HUES6 (cell line): ENCODE measurements at regions not wholly inside any gene's neighbourhood (a gene's known extent, or its start where the extent isn't known, plus 50 kb on each side); places are given as distances from the start of the nearest gene placed in this dataset.

Experiments
- H3K27ac ChIP-seq: 2 replicates; pipeline ENCODE4 v1.7.0; 2013; ENCODE audit warnings: low read depth, mild to moderate bottlenecking, low read length, inconsistent platforms
- H3K27me3 ChIP-seq: 2 replicates; pipeline ENCODE4 v1.6.1; 2013; ENCODE audit warnings: low read length; ENCODE audit not compliant: control insufficient read depth, insufficient read depth
- H3K36me3 ChIP-seq: 2 replicates; pipeline ENCODE4 v1.6.1; 2013; ENCODE audit warnings: low read length; ENCODE audit not compliant: control insufficient read depth, insufficient read depth
- H3K4me1 ChIP-seq: 2 replicates; pipeline ENCODE4 v1.6.1; 2013; ENCODE audit warnings: low read length; ENCODE audit not compliant: control insufficient read depth, insufficient read depth
- H3K4me3 ChIP-seq: 2 replicates; pipeline ENCODE4 v1.5.1; 2013; ENCODE audit warnings: low read depth, low read length
- H3K9ac ChIP-seq: one replicate; pipeline ENCODE4 v1.6.1; 2013; ENCODE audit warnings: mild to moderate bottlenecking, low read length
- H3K9me3 ChIP-seq: 2 replicates; pipeline ENCODE4 v1.6.1; 2013; ENCODE audit warnings: low read depth, low read length; ENCODE audit not compliant: control insufficient read depth, insufficient read depth

DNA sequence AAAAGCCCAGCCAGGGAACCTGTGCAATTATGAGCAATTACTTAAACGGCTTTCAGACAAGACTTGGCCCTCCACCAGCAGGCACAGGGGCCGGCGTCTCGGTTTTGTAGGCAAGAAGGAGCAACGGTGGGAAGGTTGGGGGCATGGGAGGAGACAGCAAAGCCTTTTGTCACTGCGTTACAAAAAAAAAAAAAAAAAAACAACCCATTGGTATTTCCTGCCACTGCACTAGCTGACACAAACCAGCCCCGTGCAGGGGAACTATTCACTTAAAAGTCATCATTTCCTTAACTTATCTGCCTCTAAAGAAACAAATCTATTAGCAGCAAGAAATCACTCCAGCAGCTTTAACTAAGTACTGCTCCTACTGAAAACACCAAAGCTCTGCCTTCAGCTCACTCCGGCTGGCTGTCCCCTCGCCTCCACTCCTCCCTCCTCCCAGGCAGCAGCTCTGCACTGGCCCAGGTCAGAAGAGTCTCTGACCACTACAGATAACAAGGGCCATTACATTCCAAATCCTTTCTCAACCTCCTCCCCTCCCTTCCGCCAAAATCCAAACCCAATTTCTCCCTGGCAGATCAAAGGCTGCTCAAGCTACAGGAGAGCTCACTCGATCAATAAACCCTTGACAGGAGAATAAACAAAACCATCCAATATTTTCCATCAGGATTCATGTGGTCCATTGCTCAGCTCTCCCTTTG, 105.2 kb upstream of the CDKN3 start:
- no peaks in the 10 kb centered on the region for H3K36me3 ChIP-seq
- peak overlapping the region; percentile 49 for H3K9ac ChIP-seq
- H3K9me3 ChIP-seq = peaks cover 7% of the 10 kb centered on the region
- peak overlapping the region; percentile 31; the same call in 1 of the 2 replicates for H3K27ac ChIP-seq
- H3K4me3 ChIP-seq = no peak overlapping the region; the same call in 1 of the 2 replicates
- H3K4me1 ChIP-seq = peaks cover 10% of the 10 kb centered on the region; the same call in 1 of the 2 replicates
- H3K27me3 ChIP-seq = no peaks in the 10 kb centered on the region

DNA sequence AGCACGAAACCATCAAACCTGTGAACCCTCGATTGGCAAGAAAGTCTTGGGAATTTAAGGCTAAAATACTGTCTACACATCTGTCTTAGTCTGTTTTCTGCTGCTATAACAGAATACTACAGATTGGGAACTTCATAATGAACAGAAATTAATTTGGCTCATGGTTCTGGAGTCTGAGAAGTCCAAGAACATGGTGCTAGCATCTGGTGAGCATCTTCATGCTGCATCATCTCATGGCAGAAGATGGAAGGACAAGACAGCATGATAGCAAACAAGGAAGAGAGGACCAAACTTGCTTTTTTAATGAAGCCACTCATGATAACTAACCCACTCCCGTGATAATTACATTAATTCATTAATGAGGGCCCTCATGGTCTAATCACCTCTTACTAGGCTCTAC, 102.0 kb upstream of the CDKN3 start:
- Histone ChIP-seq H3K36me3 (no peaks in the 10 kb centered on the region), H3K27ac (no peak overlapping the region), H3K4me3 (no peak overlapping the region), H3K9me3 (peaks cover 7% of the 10 kb centered on the region), H3K27me3 (no peaks in the 10 kb centered on the region), H3K4me1 (peaks cover 10% of the 10 kb centered on the region; the same call in 1 of the 2 replicates), H3K9ac (no peak overlapping the region)

DNA sequence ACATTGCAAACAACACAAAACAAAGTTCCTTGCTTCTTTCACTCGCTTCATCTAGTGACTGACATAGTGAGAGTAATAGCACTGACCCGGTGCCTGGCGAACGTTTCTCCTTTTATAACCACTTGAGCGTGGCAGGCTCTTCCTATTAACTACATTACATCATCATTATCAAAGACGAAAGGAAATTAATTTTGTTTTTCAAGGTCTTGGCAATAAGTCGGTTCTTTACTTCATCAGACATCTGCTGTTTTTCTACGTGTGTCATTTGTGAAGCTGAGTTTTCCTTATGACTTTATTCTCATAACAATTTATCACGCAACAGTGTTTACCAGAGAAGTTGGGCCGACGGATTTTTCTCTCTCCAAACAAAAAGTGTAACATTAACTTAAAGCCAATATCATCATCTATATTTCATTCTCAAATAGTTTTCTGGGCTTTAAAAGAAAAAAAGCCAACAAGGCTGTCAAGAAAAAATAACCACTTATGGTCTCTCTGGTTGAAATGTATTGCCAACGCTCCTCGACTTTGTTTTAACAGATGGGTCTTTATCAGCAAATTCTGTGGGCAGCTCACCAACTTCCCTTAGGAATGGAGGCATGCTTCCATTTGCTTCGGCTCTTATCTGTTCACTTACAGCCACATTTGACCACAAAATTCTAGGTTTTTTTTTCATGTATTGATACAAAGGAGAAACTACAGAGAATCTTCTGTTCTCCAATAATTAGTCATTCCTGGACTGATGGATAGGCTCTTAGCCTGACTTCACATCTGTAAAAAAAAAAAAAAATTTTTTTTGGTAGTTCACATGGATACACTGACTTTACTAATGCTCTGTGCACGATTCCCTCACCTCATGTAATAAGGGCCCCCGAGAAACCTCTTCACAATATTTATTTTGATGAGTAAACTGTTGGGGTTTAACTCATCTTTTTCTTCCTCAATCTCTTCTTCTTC, 97.1 kb upstream of the CDKN3 start:
- no peak overlapping the region for H3K4me3 ChIP-seq
- no peaks in the 10 kb centered on the region for H3K27me3 ChIP-seq
- peaks cover 3% of the 10 kb centered on the region for H3K9me3 ChIP-seq
- H3K4me1 ChIP-seq = no peaks in the 10 kb centered on the region
- H3K36me3 ChIP-seq = no peaks in the 10 kb centered on the region
- H3K27ac ChIP-seq = no peak overlapping the region
- no peak overlapping the region for H3K9ac ChIP-seq

DNA sequence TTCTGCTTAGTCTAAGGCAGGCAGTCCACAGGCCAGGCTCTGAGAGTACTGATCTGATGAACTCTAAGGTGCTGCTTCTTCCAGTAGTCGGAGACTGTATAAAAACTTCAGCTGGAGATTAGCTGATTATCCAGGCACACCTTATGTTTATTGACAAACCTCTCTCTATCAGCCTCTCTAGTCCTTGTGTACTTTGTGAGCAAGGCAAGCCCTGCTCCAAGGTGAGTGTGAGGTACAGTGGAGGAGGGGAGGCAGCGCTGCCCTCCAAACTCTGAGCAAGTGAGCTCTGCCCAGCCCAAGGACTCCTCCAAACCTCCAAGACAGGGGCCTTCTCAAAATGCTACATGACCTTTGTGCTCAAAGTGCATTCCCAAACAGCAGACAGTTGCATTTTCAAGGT, 95.9 kb upstream of the CDKN3 start:
- H3K9me3 ChIP-seq = no peaks in the 10 kb centered on the region

DNA sequence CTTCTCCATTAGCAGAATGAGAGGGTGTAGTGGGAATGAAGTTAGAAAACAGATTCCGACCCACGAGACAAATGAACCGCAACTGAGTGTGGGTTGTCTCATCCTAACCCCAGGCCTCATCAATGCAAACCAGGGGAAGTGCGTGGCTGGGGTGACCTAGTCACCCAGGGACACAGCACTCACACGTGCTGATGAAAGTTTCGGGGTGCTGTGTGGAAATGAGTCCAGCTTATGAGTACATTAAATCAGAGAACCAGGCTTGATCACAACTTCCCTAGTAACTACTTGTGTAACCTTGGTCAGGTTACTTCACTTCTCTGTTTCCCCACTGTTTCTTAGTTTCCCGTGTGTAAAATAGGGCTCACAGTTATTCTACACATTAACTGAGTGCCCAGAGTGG, 95.4 kb upstream of the CDKN3 start:
- H3K27ac ChIP-seq = no peak overlapping the region
- no peak overlapping the region for H3K9ac ChIP-seq
- no peak overlapping the region for H3K4me3 ChIP-seq
- H3K4me1 ChIP-seq = no peaks in the 10 kb centered on the region
- no peaks in the 10 kb centered on the region for H3K27me3 ChIP-seq
- no peaks in the 10 kb centered on the region for H3K9me3 ChIP-seq
- H3K36me3 ChIP-seq = no peaks in the 10 kb centered on the region

More for the DNA sequence above, 95.9 kb upstream of the CDKN3 start:
- Histone ChIP-seq H3K27ac (no peak overlapping the region), H3K4me1 (no peaks in the 10 kb centered on the region), H3K4me3 (no peak overlapping the region), H3K36me3 (no peaks in the 10 kb centered on the region), H3K9ac (no peak overlapping the region), H3K27me3 (no peaks in the 10 kb centered on the region)

DNA sequence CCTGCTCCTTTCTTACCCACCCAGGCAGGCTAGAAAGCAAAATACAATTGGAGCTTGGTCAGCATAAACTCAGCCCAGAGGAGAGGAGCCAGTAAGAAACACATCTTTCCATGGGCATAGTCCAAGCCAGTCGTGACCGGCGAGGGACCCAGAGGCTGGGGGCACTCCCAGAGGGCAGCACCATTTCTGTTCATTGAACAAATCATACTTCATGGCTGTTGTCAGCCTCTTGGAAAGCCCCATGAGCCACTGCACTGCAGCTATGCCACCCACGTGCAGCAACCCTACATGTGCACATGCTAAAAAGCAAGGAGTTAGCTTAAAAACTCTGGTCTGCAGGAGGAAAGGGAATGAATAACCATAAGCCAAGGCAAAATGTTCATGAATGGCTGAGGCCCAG, 90.0 kb upstream of the CDKN3 start:
- Histone ChIP-seq H3K4me3 (no peak overlapping the region), H3K9me3 (no peaks in the 10 kb centered on the region), H3K36me3 (no peaks in the 10 kb centered on the region), H3K9ac (no peak overlapping the region), H3K4me1 (no peaks in the 10 kb centered on the region; the same call in 1 of the 2 replicates), H3K27me3 (no peaks in the 10 kb centered on the region), H3K27ac (no peak overlapping the region)

DNA sequence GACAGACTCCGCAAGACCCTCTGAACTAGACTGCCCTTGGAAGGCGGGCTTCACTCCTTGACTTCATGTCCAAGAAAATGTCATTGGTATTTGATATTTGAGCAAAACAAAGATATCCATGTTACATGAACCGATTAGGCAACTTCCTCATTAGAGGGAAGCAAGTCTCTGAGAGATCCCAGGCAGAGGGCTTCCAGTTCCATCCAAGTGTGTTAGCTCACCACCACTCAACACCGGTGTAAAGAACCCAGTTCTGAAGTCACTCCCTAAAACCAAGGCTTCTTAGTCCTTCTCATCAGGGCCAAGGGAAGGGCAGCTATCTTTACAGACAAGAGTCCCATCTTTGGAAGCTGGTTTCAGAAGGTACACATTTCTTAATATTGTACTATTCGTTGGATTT, 87.2 kb upstream of the CDKN3 start:
- H3K9me3 ChIP-seq = no peaks in the 10 kb centered on the region
- no peak overlapping the region for H3K9ac ChIP-seq
- no peaks in the 10 kb centered on the region for H3K27me3 ChIP-seq
- no peaks in the 10 kb centered on the region for H3K36me3 ChIP-seq
- H3K27ac ChIP-seq = no peak overlapping the region
- no peak overlapping the region for H3K4me3 ChIP-seq
- peaks cover 4% of the 10 kb centered on the region; the same call in 1 of the 2 replicates for H3K4me1 ChIP-seq

DNA sequence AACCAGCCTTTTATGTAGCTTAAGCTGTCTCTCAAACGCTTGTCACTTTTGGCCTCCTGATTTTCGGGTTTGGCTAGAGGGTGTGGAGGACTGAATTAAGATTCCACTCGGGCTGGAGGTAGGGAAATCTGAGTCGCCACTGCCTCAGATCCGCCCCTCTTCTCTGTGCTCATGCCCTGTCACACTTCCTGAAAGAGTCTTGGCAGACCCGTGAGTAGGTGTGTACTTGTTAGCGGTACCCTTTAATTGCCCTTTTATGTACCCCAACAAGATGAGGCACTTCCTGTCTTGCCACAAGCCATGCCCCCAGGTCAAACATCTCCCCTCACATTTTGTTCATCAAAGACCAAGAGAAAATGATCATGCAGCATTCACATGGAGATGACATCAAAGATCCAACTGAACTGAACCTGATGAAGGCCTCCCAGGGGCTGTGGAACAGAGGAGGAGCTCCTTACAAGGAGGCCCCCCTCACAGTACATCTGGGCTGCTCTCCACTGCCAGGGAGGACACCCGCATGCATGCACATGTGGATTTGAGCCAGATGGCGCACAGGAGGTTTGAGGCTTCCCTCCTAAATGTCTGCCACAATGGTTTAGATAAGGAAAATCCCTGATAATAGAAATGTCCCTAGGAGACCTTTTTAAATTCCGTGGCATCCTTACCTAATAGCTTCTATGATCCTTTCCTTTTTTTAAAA, 86.5 kb upstream of the CDKN3 start:
- H3K36me3 ChIP-seq = no peaks in the 10 kb centered on the region
- no peak overlapping the region for H3K9ac ChIP-seq
- H3K27ac ChIP-seq = no peak overlapping the region
- H3K27me3 ChIP-seq = no peaks in the 10 kb centered on the region
- H3K9me3 ChIP-seq = no peaks in the 10 kb centered on the region
- H3K4me3 ChIP-seq = no peak overlapping the region
- peaks cover 4% of the 10 kb centered on the region; the same call in 1 of the 2 replicates for H3K4me1 ChIP-seq

DNA sequence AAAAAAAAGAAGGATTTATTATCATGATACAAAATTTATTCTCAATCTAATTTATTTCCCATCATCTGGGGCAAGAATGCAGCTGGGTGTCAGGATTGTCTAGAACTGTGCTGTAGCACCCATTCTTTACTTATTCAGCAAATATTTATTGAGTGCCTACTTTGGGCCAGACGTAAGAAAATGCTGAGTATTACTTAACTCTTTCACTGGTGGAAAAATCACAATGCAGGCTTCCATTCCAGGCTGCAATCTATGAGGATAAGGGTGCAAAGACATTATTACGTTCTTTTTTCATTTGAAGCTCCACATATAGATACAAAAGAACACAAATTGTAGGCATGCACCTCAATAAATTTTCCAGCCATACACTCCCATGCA, 86.0 kb upstream of the CDKN3 start:
- Histone ChIP-seq H3K27ac (no peak overlapping the region), H3K36me3 (no peaks in the 10 kb centered on the region), H3K4me3 (no peak overlapping the region), H3K27me3 (no peaks in the 10 kb centered on the region), H3K9me3 (no peaks in the 10 kb centered on the region), H3K4me1 (peaks cover 4% of the 10 kb centered on the region; the same call in 1 of the 2 replicates), H3K9ac (no peak overlapping the region)

DNA sequence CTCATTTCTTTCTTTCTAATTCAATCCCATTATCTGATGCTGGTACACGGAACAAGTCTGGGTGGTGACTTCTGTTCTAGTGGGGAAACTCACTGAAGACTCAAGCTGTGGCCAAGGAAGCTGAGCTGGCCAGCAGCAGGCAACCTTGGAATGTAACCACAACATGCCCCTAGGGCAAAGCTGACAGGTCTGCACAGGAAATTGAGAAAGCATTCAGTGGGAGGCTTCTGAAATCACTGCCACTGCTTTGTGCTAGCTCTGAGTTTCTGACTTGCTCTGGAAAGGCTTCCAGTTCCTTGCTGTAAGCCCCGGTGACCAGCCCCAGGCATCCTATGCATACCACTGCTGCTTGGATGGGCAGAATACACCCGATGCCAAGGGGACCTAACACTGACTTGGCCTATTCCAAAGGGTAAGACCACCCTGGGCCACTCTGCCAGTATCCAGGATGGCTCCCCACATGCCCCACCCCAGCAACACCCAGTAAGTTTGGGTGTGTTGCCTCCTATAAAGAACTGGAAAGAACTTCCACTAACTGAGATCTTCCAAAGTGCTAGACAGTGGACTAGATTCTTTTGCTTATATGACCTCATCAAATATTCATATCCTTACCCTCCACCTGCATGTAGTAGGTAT, 84.5 kb upstream of the CDKN3 start:
- H3K4me1 ChIP-seq = peaks cover 4% of the 10 kb centered on the region; the same call in 1 of the 2 replicates
- no peaks in the 10 kb centered on the region for H3K27me3 ChIP-seq
- H3K9me3 ChIP-seq = no peaks in the 10 kb centered on the region
- H3K27ac ChIP-seq = no peak overlapping the region
- no peak overlapping the region for H3K9ac ChIP-seq
- no peaks in the 10 kb centered on the region for H3K36me3 ChIP-seq
- no peak overlapping the region for H3K4me3 ChIP-seq
